ENCODE measurements at regions not wholly inside any gene's neighbourhood (a gene's known extent, or its start where the extent isn't known, plus 50 kb on each side); places are given as distances from the start of the nearest gene placed in this dataset.

GRCh38 chr12:11497995-11498394 lies 102.6 kb upstream of the PRB2 start:
- TF ChIP-seq EZH2 (IDR thresholded peaks at IDR 0.05; ENCODE audit: low read length, missing control alignments) (no peak), CTCF (conservative IDR thresholded peaks at IDR 0.05 in 1 of 2, IDR thresholded peaks at IDR 0.05 in 1 of 2; ENCODE audit: low read depth in 1 of 2, low read length in 2 of 2) (no peak)
